ENCODE measurements at regions not wholly inside any gene's neighbourhood (a gene's known extent, or its start where the extent isn't known, plus 50 kb on each side); places are given as distances from the start of the nearest gene placed in this dataset.
"Not testable (repeated sequence)": the region's sequence is repeated elsewhere in the genome, so short reads cannot be mapped to it uniquely, and the experiment has no call there.

DNA sequence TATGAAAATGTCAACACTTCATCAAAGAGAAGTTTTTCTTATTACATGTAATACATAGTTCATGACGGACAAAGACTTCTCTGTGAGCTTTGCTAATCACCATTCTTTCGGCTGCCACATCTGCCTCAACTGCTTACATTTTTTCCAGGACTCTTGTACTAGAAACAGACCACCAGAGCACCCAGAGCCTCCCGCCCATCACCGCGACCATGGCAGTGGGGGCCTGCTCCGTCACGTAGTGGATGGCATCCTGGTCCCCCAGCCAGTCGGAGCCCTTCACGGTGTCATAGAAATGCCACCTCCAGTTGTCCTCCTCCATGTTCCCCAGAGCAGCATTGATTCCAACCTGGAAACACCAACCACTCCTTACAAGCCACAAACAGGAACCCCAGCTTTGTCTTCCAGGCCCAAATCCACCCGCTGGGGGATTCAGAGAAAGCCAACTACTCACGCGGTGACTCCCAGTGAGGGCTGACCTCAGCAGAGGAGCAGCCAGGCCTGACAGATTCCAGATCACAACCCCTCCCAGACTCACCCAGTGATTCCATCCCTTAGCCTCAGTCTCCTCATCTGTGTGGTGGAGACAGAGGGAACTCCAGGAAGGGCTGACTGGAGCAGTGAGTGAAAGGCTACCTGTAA is 76.2 kb upstream of the TNK2 start:
- not testable (repeated sequence) for H3K27me3 Mint-ChIP-seq; H3K36me3 Mint-ChIP-seq; H3K4me3 Mint-ChIP-seq; H3K27ac Mint-ChIP-seq; H3K4me1 Mint-ChIP-seq; ATAC-seq (ENCODE audit: low read depth); H3K9me3 Mint-ChIP-seq; DNase-seq (ENCODE audit: low spot score in 2 of 2)

DNA sequence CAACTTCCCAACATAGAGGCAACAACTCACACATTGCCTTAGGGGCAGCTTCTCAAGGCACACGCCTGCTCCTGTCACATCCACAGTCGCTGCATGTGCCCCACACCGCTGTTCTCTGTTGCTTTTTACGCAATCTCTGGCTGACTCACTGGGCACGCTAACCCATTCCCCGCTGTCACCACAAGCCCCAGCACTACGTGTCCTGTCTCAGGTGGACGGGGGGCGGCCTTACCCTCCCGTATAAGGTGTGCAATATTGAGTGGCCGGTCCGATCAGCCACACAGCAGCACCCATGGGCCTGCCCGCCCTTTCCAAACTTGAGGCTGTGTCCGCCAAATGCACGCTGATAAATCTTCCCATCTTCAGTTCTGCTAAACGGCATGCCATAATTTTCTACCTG is 75.5 kb upstream of the TNK2 start:
- H3K27me3 Mint-ChIP-seq; H3K36me3 Mint-ChIP-seq; H3K9me3 Mint-ChIP-seq; H3K4me3 Mint-ChIP-seq; H3K27ac Mint-ChIP-seq; DNase-seq (ENCODE audit: low spot score in 2 of 2); ATAC-seq (ENCODE audit: low read depth); H3K4me1 Mint-ChIP-seq: not testable (repeated sequence)

DNA sequence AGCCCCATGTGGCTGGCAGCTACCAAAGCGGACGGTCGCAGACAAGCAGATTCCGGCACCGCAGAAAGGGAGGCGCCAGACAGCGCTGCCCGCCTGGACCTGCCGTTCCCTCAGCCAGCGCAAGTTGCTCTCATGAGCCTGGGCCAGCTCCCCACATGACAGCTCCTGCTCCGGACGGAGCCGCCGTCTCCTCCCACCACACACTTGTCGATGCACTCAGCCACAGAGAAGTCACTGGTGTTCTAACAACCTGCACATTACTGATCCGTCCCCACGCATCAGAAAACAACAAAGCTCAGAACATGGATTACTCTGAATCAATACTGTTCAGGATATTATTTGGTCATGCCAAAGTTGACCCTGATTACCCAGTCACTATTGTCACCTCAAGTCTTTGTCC is 74.4 kb upstream of the TNK2 start:
- not testable (repeated sequence) for H3K9me3 Mint-ChIP-seq, H3K27ac Mint-ChIP-seq

DNA sequence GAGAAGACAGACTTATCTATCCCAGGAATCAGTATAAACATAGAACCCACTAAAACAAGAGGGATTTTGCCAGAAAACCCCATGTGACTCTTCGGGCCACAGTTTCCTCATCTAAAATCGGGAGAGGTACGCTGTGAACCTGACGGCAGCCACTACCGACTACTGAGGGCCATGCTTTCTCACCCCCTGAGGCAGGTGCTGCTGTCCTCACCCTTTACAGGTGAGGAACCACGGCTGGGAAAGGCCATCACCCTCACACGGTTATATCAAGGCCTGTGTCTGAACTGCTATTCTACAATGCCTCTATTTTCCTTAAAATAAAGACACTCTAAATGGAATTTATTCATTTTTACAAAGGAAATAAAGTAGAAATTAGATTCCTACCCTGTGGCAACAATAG is 73.4 kb upstream of the TNK2 start:
- H3K4me1 Mint-ChIP-seq; DNase-seq (ENCODE audit: low spot score in 2 of 2); H3K4me3 Mint-ChIP-seq; H3K9me3 Mint-ChIP-seq; ATAC-seq (ENCODE audit: low read depth); H3K36me3 Mint-ChIP-seq; H3K27ac Mint-ChIP-seq; H3K27me3 Mint-ChIP-seq: not testable (repeated sequence)

More for the DNA sequence above, 74.4 kb upstream of the TNK2 start:
- not testable (repeated sequence) for DNase-seq (ENCODE audit: low spot score in 2 of 2); H3K27me3 Mint-ChIP-seq; H3K36me3 Mint-ChIP-seq; H3K4me1 Mint-ChIP-seq; ATAC-seq (ENCODE audit: low read depth); H3K4me3 Mint-ChIP-seq

DNA sequence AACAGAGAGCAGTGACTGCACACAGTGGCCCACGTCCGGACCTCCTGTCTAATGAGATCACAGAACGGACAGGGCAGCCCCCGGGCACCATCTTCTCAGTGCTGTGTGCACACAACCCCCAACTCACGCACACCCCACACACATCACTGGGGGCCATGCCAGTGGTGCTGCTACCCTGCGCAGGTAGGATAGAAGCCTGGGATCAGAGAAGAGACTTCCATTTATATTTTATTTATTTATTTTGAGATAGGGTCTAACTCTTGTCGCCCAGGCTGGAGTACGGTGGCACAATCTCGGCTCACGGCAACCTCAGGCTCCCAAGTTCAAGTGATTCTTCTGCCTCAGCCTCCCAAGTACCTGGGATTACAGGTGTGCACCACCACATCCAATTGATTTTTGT is 71.5 kb upstream of the TNK2 start:
- not testable (repeated sequence) for DNase-seq (ENCODE audit: low spot score in 2 of 2); H3K36me3 Mint-ChIP-seq; H3K9me3 Mint-ChIP-seq; H3K4me3 Mint-ChIP-seq; ATAC-seq (ENCODE audit: low read depth); H3K27me3 Mint-ChIP-seq; H3K4me1 Mint-ChIP-seq; H3K27ac Mint-ChIP-seq

DNA sequence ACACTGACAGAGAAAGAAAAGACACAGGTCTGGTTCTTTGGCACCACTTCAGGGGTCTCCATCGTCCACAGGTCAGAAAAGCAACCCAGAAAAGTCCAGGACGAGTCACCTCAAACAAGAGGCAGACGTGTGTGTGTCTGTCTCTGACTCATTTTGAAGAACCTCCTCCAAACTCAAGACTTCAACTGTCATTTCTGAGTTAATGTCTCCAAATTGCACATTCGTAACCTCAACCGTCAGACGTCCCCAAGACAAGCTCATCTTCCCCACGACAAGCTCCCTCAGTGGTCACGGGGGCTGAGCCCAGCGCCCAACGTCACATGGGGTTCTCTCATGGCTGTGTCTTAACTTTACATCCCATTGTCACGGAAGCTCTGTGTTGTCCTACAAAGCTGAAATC is 70.2 kb upstream of the TNK2 start:
- not testable (repeated sequence) for H3K27me3 Mint-ChIP-seq; H3K36me3 Mint-ChIP-seq; ATAC-seq (ENCODE audit: low read depth); H3K9me3 Mint-ChIP-seq; H3K27ac Mint-ChIP-seq; H3K4me1 Mint-ChIP-seq; DNase-seq (ENCODE audit: low spot score in 2 of 2); H3K4me3 Mint-ChIP-seq

DNA sequence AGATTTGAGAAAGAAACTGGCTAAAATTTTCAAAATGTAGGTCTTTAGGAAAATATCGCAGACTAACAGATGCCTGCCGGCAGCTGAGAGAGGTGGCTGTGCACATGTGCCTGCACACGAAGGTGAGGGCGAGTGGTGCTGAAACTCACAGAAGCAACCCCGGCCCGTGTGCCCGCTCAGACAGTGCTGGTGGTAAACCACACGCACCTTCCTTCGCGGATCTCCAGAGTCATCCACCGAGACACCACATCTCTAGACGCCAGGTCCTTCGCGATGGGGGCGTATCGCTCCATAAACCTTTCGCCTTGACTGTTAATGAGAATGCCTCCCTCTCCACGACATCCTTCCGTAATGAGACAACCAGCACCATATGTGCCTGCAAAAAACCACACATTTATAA is 68.5 kb upstream of the TNK2 start:
- ATAC-seq (ENCODE audit: low read depth), result not testable (repeated sequence)

DNA sequence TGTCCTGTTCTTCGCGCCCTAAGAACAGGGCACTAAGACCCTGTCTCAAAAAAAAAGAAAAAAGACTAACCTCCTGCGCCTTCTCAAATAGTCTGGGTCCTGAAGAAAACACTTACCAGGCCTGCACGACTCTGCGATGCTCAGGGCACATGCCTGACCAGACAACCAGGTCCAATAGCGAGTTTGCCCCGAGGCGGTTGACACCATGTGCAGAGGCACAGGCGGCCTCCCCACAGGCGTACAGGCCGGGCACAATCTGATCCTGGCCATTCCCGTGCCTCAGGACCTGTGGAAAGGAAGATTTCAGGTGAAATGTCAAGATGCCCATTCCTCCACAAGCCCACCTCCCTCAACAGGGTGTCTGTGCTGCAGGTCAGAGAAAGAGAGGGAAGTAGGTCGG is 65.9 kb upstream of the TNK2 start:
- ATAC-seq (ENCODE audit: low read depth), result not testable (repeated sequence)

More for the DNA sequence above, 68.5 kb upstream of the TNK2 start:
- H3K4me1 Mint-ChIP-seq; H3K9me3 Mint-ChIP-seq; H3K27me3 Mint-ChIP-seq; DNase-seq (ENCODE audit: low spot score in 2 of 2); H3K36me3 Mint-ChIP-seq; H3K4me3 Mint-ChIP-seq; H3K27ac Mint-ChIP-seq: not testable (repeated sequence)

DNA sequence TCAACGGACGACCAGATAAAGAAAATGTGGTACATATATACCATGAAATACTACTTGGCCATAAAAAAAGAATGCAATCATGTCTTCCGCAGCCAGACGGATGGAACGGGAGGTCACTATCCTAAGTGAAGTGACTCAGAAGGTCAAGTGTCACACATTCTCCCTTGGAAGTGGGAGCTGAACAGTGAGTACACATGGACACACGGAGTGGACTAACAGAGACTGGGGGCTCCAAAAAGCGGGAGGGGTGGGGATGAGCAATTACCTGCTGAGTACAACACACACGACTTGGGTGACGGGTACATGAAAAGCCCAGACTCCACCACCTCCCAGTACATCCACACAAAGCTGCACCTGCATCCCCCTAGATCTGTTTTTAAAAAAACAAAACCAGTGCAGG is 62.5 kb upstream of the TNK2 start:
- not testable (repeated sequence) for ATAC-seq (ENCODE audit: low read depth); H3K4me3 Mint-ChIP-seq; H3K9me3 Mint-ChIP-seq; DNase-seq (ENCODE audit: low spot score in 2 of 2); H3K4me1 Mint-ChIP-seq; H3K27me3 Mint-ChIP-seq; H3K27ac Mint-ChIP-seq
- H3K36me3 Mint-ChIP-seq, result peaks cover 16% of the 10 kb centered on the region

More for the DNA sequence above, 65.9 kb upstream of the TNK2 start:
- H3K27me3 Mint-ChIP-seq; H3K27ac Mint-ChIP-seq; DNase-seq (ENCODE audit: low spot score in 2 of 2); H3K9me3 Mint-ChIP-seq; H3K4me1 Mint-ChIP-seq; H3K4me3 Mint-ChIP-seq: not testable (repeated sequence)
- peaks cover 15% of the 10 kb centered on the region for H3K36me3 Mint-ChIP-seq

DNA sequence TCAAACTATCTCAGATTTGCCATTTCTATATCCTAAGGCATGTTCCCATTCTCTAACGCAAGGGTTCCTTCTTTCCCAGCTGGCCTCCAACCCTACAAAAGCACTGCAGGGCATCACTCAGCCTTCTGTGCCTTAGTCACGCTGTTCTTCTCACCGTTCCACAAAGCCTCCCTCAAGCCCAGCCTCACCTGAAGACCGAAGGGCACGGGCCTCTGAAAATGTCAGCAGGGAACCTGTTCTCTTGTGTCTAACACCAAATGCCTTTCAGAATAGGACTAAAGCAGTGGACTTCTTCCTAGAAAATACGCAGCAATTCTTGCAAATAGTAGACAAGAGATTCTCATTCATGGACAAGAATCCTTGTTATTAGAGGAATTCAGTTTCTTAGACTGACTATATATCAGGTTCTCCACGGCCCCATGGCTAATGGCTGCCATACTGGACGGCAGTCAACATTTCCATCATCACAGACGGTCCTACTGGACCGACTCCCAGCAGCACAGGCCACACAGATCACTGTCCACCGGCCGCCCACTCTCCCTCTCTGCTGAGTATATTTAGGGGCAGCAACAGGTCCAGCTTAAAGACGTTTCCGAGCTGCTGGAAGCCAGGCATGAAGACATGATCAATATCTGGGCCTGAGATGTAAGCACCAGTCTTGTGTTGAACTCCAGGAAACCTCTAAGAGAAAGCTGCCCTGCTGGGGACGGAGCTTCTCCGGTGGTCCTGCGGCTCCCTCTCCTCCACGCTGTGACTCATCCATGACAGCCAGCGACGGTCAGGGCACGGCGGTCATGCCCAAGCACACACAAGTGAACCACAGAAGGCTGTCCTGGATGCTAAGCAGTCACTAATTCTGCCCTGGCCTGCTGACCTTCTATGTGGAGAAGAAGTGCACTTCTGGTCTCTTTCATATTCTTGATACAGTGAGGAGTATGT is 61.8 kb upstream of the TNK2 start:
- not testable (repeated sequence) for H3K27ac Mint-ChIP-seq; H3K9me3 Mint-ChIP-seq; H3K27me3 Mint-ChIP-seq; H3K4me3 Mint-ChIP-seq; H3K4me1 Mint-ChIP-seq; ATAC-seq (ENCODE audit: low read depth); DNase-seq (ENCODE audit: low spot score in 2 of 2)
- H3K36me3 Mint-ChIP-seq, result peaks cover 18% of the 10 kb centered on the region

DNA sequence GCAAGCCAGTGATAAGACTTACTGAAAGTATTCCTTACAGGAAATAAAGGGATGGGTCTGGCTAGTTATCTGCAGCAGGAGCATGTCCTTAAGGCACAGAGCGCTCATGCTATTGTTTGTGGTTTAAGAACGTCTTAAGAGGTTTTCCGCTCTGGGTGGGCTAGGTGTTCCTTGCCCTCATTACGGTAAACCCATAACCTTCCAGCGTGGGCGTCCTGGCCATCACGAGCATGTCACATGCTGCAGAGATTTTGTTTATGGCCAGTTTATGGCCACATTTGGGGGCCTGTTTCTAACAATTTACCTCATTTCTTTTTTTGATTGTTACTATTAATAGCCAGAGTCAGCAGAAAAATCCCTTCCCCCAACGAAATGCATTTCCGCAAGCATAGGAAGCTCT is 61.0 kb upstream of the TNK2 start:
- not testable (repeated sequence) for H3K4me1 Mint-ChIP-seq; ATAC-seq (ENCODE audit: low read depth); DNase-seq (ENCODE audit: low spot score in 2 of 2); H3K27ac Mint-ChIP-seq; H3K9me3 Mint-ChIP-seq; H3K27me3 Mint-ChIP-seq; H3K4me3 Mint-ChIP-seq
- peaks cover 18% of the 10 kb centered on the region for H3K36me3 Mint-ChIP-seq

DNA sequence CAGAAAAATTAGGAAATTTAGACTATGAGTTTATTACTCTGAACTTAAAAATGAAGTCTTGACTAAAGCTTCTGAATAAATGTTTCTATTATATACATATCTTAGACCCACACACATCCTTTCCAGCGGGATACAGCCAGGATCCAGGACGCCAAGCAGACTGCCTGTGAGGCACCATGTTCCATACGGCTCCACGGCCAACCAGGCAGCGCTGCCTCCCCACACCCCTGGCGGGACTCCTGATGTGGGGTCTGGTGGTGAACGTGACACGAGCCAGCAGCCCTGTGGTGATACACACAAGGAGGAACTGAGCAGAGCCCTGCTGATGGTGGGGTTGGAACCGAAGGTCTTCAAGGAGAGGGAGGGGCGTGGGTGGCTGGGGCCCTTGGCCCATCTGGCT is 59.8 kb upstream of the TNK2 start:
- ATAC-seq (ENCODE audit: low read depth); H3K27me3 Mint-ChIP-seq; H3K4me1 Mint-ChIP-seq; DNase-seq (ENCODE audit: low spot score in 2 of 2); H3K9me3 Mint-ChIP-seq; H3K27ac Mint-ChIP-seq; H3K4me3 Mint-ChIP-seq: not testable (repeated sequence)
- H3K36me3 Mint-ChIP-seq, result peaks cover 19% of the 10 kb centered on the region

DNA sequence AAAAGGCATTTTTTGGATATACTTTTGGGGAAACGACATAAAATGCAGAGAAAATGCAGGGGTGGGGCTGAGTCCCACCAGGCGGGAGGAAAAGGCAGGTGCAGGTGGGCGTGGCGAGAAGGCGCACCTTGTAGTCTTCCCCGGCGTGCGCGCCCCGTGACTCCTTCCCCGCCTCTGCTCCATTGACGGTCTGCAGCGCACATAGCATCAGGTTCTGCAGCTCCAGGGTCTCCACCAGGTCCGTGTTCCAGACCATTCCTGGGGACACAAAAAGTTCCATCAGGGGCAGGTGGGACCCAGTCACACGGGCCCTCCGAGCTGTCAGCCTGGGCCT is 59.0 kb upstream of the TNK2 start:
- not testable (repeated sequence) for H3K9me3 Mint-ChIP-seq; H3K4me3 Mint-ChIP-seq; H3K27me3 Mint-ChIP-seq; DNase-seq (ENCODE audit: low spot score in 2 of 2); H3K27ac Mint-ChIP-seq; H3K4me1 Mint-ChIP-seq; ATAC-seq (ENCODE audit: low read depth)
- H3K36me3 Mint-ChIP-seq, result peaks cover 21% of the 10 kb centered on the region

DNA sequence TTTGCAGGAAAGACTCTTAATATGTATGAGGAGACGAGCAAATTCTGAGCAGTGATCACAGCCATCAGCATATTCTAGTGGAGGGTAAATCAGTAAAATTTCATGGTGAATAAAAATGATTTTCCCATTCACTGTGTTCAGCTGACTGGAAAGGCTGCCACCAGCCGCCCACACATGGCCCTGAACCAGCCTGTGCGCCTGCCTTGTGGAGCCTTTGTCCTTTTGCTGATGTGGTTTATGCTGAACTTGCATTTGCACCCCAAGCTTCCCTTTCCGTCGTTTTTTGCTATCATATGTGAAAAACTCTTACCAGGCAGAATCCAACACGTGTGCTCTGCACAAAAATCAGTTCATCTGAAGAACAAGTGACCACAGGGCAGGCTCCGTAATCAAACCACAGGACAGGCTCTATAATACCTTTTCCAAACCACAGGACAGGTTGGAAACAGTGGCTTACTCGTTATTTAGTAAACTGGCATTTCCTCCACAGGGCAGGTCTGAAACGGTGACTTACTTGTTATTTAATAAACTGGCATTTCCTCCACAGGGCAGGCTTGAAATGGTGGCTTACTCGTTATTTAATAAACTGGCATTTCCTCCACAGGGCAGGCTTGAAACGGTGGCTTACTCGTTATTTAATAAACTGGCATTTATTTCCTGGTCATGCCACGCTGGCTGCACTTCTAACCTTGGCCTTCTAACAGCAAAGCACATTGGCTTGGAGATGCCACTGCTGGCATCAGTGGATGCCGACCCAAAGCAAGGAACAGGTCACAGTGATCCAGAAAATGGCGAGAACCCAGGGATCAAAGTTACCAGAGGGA is 58.4 kb upstream of the TNK2 start:
- not testable (repeated sequence) for H3K4me1 Mint-ChIP-seq; H3K9me3 Mint-ChIP-seq; H3K27me3 Mint-ChIP-seq; ATAC-seq (ENCODE audit: low read depth); H3K4me3 Mint-ChIP-seq; H3K27ac Mint-ChIP-seq
- peaks cover 22% of the 10 kb centered on the region for H3K36me3 Mint-ChIP-seq
- DNase-seq (ENCODE audit: low spot score in 2 of 2), result peak in 1 of 2 donors; percentile 6
